ENCODE measurements at regions not wholly inside any gene's neighbourhood (a gene's known extent, or its start where the extent isn't known, plus 50 kb on each side); places are given as distances from the start of the nearest gene placed in this dataset.

DNA sequence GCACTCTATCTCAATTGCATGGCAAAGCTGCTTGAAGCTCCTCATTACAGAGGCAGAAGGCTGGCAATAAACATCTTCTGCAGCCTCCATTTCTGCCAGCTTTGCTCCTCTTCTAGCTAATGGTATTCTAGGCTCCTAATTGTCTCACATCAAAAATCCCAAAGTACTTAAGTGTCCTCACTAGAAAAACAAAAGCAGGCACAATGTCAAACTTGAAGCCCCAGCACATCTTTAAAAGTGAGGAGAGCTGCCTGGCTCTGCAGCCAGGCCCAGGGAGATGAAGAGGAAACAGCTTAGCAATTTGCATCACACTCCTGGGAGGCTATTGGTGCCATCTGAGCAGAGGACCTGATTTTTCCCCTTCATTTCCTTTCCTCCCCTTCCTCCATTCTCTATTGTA lies 197.1 kb downstream of the KCNJ2 start:
- in situ Hi-C loops (cut with HindIII; ENCODE audit: low pct_unique_long_range_greater_than_20kb, low sequenced_read_pairs) = no loop called here
- no peak overlapping the region for H3K4me3 ChIP-seq (ENCODE audit: low read depth in 2 of 2, low read length in 2 of 2)
- H3K27ac ChIP-seq (ENCODE audit: low read length) = no peak overlapping the region
- no peaks in the 10 kb centered on the region for H3K27me3 ChIP-seq (ENCODE audit: control insufficient read depth, insufficient read depth, low read length)
- ChIA-PET CTCF (no interaction called here), POLR2A (no interaction called here)
- DNase-seq (ENCODE audit: low read depth, low spot score) (no peak), ATAC-seq (no peak)
- no peaks in the 10 kb centered on the region for H3K9me3 ChIP-seq (ENCODE audit: control insufficient read depth, insufficient read depth, low read depth, low read length)
- H3K36me3 ChIP-seq (ENCODE audit: control insufficient read depth, insufficient read depth, low read length) = no peaks in the 10 kb centered on the region
- TF ChIP-seq POLR2AphosphoS5 (IDR thresholded peaks at IDR 0.05; ENCODE audit: low read depth, low read length) (no peak), SIN3A (IDR thresholded peaks at IDR 0.05; ENCODE audit: borderline replicate concordance, insufficient read depth, low read depth, low read length) (no peak), TCF7L2 (IDR thresholded peaks at IDR 0.05; ENCODE audit: low read depth, low read length) (no peak)
- TF ChIP-seq, protein P1, sequence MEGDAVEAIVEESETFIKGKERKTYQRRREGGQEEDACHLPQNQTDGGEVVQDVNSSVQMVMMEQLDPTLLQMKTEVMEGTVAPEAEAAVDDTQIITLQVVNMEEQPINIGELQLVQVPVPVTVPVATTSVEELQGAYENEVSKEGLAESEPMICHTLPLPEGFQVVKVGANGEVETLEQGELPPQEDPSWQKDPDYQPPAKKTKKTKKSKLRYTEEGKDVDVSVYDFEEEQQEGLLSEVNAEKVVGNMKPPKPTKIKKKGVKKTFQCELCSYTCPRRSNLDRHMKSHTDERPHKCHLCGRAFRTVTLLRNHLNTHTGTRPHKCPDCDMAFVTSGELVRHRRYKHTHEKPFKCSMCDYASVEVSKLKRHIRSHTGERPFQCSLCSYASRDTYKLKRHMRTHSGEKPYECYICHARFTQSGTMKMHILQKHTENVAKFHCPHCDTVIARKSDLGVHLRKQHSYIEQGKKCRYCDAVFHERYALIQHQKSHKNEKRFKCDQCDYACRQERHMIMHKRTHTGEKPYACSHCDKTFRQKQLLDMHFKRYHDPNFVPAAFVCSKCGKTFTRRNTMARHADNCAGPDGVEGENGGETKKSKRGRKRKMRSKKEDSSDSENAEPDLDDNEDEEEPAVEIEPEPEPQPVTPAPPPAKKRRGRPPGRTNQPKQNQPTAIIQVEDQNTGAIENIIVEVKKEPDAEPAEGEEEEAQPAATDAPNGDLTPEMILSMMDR (IDR thresholded peaks at IDR 0.05) = no peak
- TF ChIP-seq, protein P2, sequence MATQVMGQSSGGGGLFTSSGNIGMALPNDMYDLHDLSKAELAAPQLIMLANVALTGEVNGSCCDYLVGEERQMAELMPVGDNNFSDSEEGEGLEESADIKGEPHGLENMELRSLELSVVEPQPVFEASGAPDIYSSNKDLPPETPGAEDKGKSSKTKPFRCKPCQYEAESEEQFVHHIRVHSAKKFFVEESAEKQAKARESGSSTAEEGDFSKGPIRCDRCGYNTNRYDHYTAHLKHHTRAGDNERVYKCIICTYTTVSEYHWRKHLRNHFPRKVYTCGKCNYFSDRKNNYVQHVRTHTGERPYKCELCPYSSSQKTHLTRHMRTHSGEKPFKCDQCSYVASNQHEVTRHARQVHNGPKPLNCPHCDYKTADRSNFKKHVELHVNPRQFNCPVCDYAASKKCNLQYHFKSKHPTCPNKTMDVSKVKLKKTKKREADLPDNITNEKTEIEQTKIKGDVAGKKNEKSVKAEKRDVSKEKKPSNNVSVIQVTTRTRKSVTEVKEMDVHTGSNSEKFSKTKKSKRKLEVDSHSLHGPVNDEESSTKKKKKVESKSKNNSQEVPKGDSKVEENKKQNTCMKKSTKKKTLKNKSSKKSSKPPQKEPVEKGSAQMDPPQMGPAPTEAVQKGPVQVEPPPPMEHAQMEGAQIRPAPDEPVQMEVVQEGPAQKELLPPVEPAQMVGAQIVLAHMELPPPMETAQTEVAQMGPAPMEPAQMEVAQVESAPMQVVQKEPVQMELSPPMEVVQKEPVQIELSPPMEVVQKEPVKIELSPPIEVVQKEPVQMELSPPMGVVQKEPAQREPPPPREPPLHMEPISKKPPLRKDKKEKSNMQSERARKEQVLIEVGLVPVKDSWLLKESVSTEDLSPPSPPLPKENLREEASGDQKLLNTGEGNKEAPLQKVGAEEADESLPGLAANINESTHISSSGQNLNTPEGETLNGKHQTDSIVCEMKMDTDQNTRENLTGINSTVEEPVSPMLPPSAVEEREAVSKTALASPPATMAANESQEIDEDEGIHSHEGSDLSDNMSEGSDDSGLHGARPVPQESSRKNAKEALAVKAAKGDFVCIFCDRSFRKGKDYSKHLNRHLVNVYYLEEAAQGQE (IDR thresholded peaks at IDR 0.05; ENCODE audit: insufficient read depth in 1 of 2, low read depth in 2 of 2, low read length in 1 of 2) = no peak
- intact Hi-C loops (cut with micrococcal nuclease; ENCODE audit: unreplicated experiment) = no loop called here
- no peaks in the 10 kb centered on the region for H3K4me1 ChIP-seq (ENCODE audit: control insufficient read depth, insufficient read depth, low read length)
- BruUV-seq (replicated peaks) = no TSS peak

DNA sequence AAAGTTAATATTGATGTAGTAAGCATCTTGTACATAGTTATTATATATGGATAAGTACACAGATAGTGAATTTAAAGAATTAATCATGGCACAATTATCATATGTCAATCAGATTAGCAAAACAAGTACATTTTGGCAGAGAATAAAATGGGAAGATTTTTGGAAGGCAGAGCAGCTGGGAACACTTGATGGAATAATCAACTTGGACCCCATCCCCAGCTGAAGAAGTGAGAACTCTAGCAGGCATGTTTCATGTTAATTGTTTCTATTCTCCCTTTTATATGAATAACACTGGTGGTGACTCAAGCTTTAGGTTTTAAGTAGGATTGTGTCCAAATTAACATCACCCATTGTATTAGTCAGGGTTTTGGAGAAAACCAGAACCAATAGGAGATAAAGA lies 198.7 kb downstream of the KCNJ2 start:
- H3K9me3 ChIP-seq (ENCODE audit: control insufficient read depth, insufficient read depth, low read depth, low read length) = no peaks in the 10 kb centered on the region
- no peak for ATAC-seq
- TF ChIP-seq, protein P2 (IDR thresholded peaks at IDR 0.05; ENCODE audit: insufficient read depth in 1 of 2, low read depth in 2 of 2, low read length in 1 of 2) = no peak
- TF ChIP-seq TCF7L2 (IDR thresholded peaks at IDR 0.05; ENCODE audit: low read depth, low read length) = no peak
- no peak for TF ChIP-seq POLR2AphosphoS5 (IDR thresholded peaks at IDR 0.05; ENCODE audit: low read depth, low read length)
- TF ChIP-seq SIN3A (IDR thresholded peaks at IDR 0.05; ENCODE audit: borderline replicate concordance, insufficient read depth, low read depth, low read length) = no peak
- ChIA-PET CTCF (no interaction called here), POLR2A (no interaction called here)
- in situ Hi-C loops (cut with HindIII; ENCODE audit: low pct_unique_long_range_greater_than_20kb, low sequenced_read_pairs) (no loop called here), intact Hi-C loops (cut with micrococcal nuclease; ENCODE audit: unreplicated experiment) (no loop called here)
- H3K4me1 ChIP-seq (ENCODE audit: control insufficient read depth, insufficient read depth, low read length) = no peaks in the 10 kb centered on the region
- no peak for DNase-seq (ENCODE audit: low read depth, low spot score)
- no peak overlapping the region for H3K4me3 ChIP-seq (ENCODE audit: low read depth in 2 of 2, low read length in 2 of 2)
- H3K27ac ChIP-seq (ENCODE audit: low read length) = no peak overlapping the region
- no peaks in the 10 kb centered on the region for H3K36me3 ChIP-seq (ENCODE audit: control insufficient read depth, insufficient read depth, low read length)
- H3K27me3 ChIP-seq (ENCODE audit: control insufficient read depth, insufficient read depth, low read length) = no peaks in the 10 kb centered on the region
- BruUV-seq (replicated peaks) = no TSS peak

Measured in Panc1 (cell line).